NCI-H128 (cell line): ENCODE measurements at regions not wholly inside any gene's neighbourhood (a gene's known extent, or its start where the extent isn't known, plus 50 kb on each side); places are given as distances from the start of the nearest gene placed in this dataset.

ENCODE experiments used
- DNase-seq: peaks from one replicate; lab custom pipeline; 2025; ENCODE audit not compliant: unreplicated experiment; lab: John Stamatoyannopoulos, UW

DNA sequence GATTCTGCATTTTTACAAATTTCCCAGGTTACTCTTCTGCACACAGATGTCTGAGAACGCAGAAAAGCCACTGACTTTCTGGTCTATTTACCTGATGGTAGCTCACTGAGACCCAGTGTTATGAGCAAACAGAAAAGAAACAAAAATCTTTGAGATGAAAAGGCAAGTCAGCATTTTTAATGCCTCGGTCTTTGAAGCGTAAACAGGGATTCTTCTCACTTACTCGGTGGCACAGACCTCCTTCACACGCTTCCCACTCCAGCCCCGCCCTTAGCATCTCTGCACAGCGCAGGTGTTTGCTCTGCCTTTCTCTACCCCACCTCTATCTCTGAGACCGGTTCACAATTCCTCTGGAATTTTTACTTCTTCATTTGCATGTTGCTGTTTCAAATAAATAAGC lies 195.0 kb upstream of the IRX1 start:
- no peak for DNase-seq

DNA sequence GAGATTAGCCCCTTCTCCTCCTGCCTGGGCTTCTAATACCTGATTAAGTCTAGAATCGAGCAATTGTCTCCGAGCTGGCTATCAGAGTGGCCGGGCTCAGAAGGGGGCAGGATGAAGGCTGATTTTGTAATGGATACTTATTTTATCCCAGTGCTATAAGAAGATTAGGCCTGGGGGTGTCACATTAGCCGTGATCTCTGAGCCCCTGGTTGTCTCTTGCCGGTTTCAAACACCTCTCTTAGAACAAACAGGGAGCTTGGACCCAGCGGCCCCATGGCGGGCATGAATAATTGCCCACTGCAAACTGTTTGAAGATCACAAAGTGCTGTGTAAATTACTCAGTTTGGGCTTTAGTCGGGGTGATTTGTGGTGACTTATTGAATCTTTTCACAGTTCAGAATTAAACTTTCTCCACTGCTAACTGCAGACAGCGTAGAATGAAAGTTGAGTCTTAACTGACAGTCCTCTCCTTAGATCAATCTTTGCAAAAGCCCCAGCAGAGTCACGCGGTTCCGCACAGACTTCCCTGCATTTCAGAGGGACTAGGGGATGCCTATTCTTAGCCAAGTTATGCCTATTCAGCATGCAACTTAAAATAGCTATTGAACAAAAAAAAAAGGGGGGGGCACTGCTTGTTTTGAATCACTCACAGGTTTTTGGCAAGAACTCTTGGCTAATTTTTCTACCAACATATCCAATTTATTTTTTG lies 200.6 kb upstream of the IRX1 start:
- no peak for DNase-seq

DNA sequence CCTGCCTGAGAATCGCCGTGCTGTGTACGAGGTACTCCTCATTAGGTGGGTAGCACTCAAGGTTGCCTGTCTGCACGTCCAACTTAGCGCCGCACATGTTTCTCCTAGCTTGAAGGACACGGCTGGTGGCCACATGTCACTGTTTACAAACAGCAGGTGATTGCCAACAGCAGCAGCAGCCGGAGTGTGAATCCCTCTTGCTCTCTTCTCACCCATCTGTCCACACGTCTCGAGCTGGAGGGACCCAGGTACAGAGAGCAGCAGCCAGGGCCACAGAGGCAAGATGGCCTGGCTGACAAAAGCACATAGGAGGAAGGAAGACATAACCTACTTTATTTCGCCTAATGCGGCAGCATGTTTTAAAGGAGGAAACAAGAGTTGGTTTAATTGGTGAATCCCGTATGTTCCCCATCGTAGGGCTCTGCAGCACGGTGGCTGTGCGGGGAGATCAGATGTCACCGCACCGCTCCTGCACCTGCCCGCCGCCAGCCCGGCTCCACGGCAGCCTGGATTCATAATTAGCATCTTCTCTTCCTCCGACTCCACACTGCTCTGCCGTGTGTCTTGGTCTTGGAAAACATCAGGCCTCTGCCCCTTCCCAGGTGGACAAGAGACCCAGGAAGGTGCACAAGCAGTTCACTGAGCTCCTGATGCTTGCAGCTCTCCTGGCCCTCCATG lies 201.6 kb upstream of the IRX1 start:
- peak; percentile 60 for DNase-seq

DNA sequence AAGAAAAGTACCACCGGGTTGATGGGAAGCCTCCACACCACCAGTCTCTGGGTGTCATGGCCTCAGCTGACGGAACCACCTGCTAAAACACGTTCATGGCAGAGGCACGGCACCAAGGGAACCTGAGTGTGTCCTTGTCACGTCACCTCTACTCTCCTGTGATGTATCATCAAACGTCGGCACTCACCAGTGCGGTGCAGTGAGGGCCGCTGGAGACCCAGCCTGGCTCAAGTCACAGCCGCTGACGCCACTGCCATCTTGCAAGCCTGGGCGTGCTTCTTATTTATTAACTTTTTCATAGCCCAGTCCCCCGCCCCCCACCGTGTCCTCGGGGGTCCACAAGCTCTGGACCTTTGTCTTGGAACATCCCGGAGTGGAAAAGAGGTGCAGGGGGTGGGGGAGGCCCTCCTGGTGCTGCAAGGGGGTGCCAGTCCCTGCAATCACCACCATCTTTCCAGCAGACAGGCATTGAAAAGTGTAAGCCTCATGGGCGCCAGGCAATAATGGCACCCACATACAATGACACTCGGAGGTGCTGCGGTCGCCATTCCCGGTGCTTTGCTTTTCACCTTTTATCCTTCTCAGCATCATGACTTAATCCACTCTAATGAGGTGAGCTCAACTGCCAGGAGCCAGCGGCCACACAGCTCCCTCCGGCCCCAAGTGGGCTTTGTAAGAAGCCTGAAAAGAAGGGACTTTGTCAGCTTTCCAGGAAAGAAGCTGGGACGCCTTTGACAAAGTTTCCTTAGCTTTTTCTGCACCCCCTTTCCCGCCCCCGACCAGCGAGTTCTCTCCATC lies 202.3 kb upstream of the IRX1 start:
- DNase-seq = no peak

DNA sequence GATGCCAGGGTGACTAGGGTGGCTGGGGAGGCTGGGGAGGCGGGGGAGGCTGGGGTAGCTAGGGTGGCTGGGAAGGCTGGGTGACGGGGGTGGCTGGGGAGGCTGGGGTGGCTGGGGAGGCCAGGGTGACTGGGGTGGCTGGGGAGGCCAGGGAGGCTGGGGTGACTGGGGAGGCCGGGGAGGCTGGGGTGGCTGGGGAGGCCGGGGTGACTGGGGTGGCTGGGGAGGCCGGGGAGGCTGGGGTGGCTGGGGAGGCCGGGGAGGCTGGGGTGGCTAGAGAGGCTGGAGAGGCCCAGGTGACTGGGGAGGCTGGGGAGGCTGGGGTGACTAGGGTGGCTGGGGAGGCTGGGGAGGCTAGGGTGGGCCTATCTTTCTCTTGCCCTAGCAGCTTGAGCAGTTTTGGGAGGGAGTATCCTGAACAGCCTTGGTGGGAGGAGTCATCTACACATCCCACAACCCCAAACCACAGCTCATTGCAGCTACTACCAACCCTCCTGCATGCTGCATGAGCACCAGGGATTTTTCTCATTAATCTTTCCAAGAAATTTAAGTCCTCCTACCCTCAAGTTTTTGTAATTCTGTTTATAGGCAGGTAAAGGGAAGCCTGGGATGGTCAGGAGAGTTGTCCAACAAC lies 203.2 kb upstream of the IRX1 start:
- DNase-seq = no peak

DNA sequence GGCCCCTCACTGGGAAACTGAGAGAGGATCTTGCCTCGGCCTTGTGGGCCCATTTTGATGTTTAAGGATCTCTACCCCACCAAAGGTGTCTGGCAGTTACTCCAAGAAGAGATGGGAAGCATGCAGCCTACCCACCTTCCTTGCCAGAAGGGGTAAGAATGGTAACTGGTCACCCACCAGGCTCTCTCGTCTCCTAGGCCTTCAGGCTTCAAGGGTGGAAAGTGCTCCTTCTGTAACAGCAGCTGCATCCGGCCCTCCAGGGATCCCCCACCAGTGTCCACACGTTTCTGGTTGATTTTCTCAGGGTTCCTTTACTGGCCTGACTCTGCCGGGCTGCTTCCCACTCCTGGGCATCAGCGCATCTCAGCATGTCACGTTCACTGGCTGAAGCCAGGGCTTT lies 204.4 kb upstream of the IRX1 start:
- no peak for DNase-seq

DNA sequence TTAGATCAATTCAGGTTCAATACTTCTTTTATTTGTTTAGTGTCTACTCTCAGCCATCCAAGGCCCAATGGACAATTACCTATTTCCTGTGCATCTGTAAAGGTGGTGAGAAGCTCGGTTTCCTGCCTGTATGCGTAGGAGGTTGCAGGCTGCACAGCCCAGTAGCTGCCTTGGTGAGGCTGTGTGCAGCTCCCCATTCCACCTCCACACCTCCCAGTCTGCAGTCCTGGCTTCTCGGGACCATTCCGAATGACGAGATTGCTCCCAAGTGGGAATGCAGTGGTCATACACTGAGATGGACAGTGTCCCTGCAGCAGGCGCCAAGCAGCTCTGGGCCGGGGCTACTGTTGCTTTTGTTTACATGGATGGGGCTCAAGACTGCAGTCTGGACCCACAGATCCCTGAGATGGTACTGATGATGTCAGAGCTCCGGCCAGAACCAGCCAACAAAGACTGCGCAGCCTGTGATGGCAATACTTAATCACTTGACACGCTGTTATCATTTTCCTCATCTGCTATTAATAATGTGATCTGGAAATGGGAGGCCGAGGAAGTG lies 206.1 kb upstream of the IRX1 start:
- no peak for DNase-seq

DNA sequence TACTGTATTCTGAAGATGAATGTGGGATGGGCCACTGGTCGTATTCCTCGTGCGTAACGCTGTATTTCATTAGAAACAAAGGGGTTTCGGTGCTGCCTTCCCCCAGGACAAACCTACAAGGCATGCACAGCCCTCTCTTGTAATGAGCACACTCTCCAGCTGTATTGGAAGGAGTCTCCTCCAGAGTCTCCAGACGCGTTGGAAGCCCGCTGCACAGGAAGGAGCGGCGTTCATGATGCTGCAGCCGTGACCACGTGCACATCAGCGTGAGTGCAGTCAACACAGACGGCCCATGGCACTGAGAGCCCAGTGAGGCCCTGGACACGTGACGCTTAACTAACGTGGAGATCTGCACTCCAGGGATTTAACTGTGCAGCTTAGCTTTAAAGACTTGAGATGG lies 209.0 kb upstream of the IRX1 start:
- DNase-seq = no peak

DNA sequence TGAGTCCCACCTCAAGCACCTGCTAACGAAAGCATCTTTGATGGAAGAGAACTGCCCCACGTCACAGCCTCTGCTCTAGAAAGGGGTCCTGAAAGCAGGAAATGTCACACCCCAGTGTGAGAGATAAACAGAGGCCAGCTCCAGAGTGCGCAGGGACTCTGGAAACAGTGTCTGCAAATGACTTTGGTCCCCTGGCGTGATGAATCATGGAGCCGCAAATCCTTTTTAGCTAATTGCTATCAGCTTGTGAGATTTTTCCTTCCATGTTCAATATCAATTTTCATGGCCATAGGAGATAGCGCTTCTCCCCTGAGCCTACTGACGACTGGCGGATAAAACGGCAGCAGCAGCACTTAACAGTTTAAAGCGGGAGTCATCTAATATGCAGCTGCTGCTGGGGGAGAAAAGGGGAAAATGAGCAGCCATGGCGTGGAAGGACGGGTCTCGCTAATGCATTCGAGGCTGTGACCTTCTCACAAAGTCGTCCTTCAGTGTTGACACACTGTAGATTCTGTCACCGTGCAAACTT lies 209.6 kb upstream of the IRX1 start:
- DNase-seq = no peak

DNA sequence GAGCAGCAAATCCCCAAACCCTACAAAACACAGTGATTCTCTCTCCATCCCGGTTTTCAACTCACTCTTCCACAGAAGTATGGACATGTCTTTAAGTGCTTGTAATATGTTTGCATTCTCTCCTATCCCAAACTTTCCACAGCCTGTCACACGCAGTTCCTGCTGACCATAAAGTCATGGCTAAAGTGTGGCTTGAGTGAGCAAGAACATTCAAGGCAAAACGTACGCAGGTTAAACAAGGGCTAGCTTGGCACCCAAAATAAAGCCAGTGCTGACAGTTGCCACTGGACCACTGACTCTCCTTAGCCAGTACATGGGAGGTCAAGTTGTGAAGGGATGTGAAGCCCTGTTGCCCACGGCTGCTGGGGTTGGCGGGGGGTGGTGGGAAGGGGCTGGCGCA lies 211.1 kb upstream of the IRX1 start:
- no peak for DNase-seq

DNA sequence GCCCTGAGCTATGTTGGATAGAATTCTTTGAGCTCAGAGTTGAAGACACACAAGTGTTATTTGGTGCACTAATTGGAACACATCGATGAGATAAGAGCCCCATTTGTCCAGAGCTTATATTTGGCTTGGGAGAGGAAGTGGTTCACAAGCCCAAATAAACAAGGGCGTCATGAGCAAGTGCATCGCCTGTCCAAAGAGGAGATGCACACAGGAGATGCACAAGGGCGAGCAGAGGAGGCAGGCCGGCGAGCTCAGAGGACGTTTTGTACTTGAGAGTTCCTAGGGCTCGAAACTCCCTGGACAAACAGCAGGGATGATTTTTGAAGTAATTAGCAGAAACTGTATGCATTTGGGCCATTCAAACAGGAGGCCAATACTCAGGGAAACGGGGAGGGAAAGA lies 212.8 kb upstream of the IRX1 start:
- DNase-seq = no peak

DNA sequence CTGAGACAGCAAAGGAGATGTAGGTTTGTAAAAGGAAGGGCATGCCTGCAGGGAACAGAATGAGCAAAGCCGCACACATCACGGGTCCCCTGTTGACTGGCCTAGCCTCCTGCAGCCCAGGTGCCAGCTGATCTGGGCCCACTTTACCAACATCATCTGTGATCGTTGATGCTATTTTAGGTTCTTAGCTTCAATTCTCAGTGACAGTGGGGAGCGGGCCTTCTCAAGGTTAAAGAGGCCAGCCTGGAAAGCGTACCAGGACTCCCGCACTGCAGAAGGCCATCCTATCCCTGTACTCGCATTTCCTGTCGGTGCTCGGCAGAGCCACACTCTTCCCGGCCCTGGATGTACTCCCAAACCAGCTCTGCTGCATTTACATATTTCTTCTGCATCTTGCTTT lies 213.5 kb upstream of the IRX1 start:
- DNase-seq = no peak

DNA sequence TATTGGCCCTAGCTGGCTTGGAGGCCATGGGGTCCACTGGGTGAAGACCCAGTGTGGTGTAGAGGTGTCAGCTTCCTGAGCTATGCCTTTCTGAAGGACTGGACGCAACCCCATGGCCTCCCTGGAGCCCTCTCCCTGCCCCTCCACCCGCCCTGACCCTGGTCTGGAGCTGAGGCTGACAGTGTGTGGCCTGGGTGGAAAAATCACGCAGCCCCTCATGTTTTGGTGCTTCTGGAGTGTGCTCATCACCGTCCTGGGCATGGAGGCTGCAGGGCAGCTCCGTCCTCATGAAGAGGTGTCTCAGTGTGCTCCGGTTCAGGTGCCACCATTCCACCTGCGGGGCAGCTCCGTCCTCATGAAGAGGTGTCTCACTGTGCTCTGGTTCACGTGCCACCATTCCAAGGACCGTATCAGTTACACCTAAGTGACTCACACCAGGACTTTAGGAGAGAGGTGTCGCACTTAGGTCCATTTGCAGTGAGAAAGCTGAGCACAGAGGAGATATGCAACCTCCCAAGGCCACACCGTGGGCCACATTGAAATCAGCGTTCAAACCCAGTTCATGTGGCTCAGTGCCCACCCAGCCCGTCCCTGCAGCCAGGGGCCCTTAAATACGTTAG lies 214.3 kb upstream of the IRX1 start:
- DNase-seq = no peak

DNA sequence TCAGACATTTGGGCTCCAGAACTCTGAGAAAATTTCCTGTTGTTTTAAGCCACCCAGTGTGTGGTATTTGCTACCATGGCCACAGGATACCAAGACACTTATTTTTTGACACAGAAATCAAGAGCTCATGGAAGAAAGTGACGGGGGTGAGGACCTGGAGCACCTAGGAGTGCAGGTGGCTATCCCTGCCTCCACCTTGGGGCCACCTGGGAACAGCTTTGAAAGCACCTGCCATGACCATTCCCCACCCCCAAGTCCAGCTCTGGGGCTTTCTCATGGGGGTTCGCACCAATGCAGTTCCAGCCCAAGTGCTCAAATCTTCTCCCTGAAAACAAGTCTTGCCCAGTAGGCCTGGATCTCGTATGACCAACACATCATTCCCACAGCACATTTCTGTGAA lies 214.9 kb upstream of the IRX1 start:
- DNase-seq = no peak

DNA sequence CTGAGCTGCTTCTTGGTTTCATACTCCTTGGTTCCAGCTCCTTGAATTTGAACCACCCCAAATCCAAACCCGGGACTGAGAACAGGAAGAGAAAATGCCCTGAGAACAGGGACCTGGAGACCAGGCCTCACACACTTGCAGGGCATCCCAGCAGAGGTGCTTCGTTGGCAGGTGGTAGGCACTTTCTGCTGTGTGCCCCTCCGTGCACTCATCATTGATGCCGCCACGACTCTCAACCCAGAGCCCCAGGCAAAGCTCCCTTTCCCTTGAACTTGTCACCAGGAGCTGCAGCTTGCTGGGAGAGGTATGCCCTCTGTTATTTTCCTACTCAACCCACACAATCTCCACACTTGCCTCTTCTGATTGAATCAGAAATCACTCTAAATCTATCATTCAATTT lies 217.8 kb upstream of the IRX1 start:
- no peak for DNase-seq

DNA sequence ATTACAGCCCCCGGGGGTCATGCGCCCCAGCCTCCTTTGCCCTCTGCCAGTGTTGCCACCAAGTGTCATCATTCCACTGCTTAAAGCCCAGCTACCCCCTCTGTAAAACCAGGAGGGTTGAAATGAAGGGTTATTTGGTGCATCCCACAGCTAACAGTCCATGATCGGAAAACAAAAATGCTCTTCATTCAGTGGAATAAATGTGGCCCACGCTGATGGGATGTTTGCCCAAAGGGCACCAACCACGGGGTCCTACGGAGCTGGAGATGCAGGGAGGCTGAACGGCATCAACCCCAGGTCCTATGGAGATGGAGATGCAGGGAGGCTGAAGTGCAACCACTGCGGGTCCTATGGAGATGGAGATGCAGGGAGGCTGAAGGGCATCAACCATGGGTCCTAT lies 218.5 kb upstream of the IRX1 start:
- no peak for DNase-seq

DNA sequence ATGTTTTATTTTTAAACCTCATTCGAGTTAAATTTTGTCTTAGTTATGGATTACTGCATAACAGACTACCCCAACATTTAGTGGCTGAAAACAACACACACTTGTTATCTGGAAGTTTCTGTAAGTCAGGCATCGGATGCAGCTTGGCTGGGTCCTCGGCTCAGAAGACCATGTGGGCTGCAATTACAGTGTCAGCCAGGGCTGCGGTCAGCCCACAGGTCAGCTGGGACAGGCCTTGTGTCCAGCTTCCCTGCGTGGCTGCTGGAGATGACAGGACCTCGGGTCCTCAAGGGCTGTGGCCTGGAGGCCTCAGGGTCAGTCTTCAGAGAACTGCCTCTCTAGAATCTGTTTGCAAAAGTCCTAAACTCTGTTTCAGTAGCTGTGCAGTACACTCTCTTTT lies 219.0 kb upstream of the IRX1 start:
- DNase-seq = no peak

DNA sequence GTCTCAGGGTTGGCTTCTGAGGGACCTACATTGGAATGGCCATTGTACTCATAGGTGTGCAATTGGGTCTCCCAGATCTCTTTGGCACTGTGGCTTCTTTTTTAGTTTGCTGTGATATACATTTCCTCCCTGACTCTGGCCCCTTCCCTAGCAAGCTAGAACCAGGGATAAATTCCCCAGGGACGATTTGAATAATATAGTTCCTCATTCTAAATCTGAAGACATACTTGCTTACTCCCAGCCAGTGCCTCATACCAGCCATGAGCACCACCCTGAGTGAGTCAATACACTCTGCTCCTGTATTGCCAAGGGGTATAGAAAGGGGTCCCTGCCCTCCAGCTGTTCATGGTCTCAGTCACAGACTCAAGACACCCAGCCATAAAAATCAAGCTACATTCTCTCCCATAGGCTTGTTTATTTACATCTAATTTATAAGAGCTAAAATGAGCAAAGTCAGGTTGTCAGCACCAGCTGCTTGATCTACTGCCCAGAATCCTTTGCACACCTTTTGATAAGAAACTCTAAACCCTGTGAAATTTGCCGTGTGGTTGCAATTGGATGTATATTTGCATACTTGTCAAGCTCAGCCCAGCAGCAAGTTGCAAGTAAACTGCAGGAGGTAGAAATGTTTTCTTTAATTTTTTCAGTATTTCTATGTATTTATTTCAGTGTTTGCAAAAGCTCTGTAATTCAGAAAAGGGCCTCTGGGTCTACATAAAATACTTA lies 219.9 kb upstream of the IRX1 start:
- no peak for DNase-seq

DNA sequence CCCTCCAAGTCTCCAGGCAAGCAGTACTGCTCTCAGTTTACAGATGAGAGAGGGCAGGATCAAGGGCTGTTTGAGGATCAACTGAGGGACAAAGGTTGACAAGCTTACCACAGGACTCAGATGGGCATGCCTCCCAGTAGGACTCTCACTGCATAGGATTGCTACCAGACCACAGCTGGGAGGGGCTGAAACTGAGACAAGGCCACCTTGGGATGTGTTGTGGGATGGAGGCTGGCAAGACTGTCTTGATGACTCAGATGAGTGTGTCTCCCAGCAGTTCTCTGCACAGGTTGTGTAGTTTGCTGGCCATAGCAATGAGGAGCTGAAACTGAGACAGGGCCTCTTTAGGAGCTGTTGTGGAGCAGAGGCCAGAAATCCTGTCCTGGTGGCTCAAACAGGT lies 222.2 kb upstream of the IRX1 start:
- DNase-seq = no peak

DNA sequence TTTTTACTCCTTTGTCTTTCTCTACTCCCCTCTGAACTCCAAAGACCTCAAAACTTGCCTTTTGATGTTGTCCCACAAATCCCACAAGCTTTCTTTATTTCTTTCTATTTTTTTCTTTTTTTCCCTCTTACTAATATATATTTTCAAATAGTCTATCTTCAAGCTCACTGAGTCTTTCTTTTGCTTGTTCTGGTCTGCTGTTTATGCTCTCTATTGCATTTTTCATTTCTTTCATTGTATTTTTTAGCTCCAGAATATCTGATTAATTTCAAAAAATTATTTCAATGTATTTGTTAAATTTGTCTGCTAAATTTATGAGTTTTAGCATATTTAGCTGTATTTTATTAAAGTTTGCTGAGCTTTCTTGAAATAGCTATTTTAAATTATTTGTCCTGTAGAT lies 223.3 kb upstream of the IRX1 start:
- DNase-seq = no peak
